EH (cell line): ENCODE measurements at regions not wholly inside any gene's neighbourhood (a gene's known extent, or its start where the extent isn't known, plus 50 kb on each side); places are given as distances from the start of the nearest gene placed in this dataset.
"Not testable (repeated sequence)": the region's sequence is repeated elsewhere in the genome, so short reads cannot be mapped to it uniquely, and the experiment has no call there.

Experiments used
- DNase-seq: peaks from one replicate; pipeline ENCODE4 v3.0.0-alpha.2; 2015; ENCODE audit warnings: low read depth

- DNase-seq: peak; percentile 88
Measured at GRCh38 chr18:9017905-9018227, 84.6 kb upstream of the NDUFV2 start.

- no peak for DNase-seq
Measured at GRCh38 chr18:9019135-9019534, 83.4 kb upstream of the NDUFV2 start.

GRCh38 chr18:9020221-9020620 lies 82.3 kb upstream of the NDUFV2 start:
- no peak for DNase-seq

GRCh38 chr18:9021458-9021857 lies 81.0 kb upstream of the NDUFV2 start:
- DNase-seq: no peak

- no peak for DNase-seq
Measured at GRCh38 chr18:9022397-9023155, 79.9 kb upstream of the NDUFV2 start.

- not testable (repeated sequence) for DNase-seq
Measured at GRCh38 chr18:9024031-9024646, 78.4 kb upstream of the NDUFV2 start.

- DNase-seq: peak; percentile 70
Measured at GRCh38 chr18:9025091-9025838, 77.2 kb upstream of the NDUFV2 start.

GRCh38 chr18:9029131-9029530 lies 73.4 kb upstream of the NDUFV2 start:
- DNase-seq: no peak

- no peak for DNase-seq
Measured at GRCh38 chr18:9032519-9032918, 70.0 kb upstream of the NDUFV2 start.

- peak; percentile 47 for DNase-seq
Measured at GRCh38 chr18:9038277-9038871, 64.1 kb upstream of the NDUFV2 start.

GRCh38 chr18:9039441-9040071 lies 62.9 kb upstream of the NDUFV2 start:
- no peak for DNase-seq

GRCh38 chr18:9042766-9043481 lies 59.6 kb upstream of the NDUFV2 start:
- DNase-seq: no peak

- DNase-seq: no peak
Measured at GRCh38 chr18:9043581-9043980, 58.9 kb upstream of the NDUFV2 start.

- DNase-seq: no peak
Measured at GRCh38 chr18:9047715-9048114, 54.8 kb upstream of the NDUFV2 start.

- DNase-seq: no peak
Measured at GRCh38 chr18:9048236-9048635, 54.3 kb upstream of the NDUFV2 start.

- peak; percentile 65 for DNase-seq
Measured at GRCh38 chr18:9048808-9049494, 53.5 kb upstream of the NDUFV2 start.

- no peak for DNase-seq
Measured at GRCh38 chr18:9049495-9049809, 53.0 kb upstream of the NDUFV2 start.

- not testable (repeated sequence) for DNase-seq
Measured at GRCh38 chr18:9050628-9051284, 51.7 kb upstream of the NDUFV2 start.
